Endothelial cell (in vitro differentiated cells): ENCODE measurements at regions not wholly inside any gene's neighbourhood (a gene's known extent, or its start where the extent isn't known, plus 50 kb on each side); places are given as distances from the start of the nearest gene placed in this dataset.

Experiments
- DNase-seq: peaks from one replicate; pipeline ENCODE4 v3.0.0; 2021; ENCODE audit warnings: low spot score
- H3K27ac Mint-ChIP-seq: one replicate; pipeline ENCODE4 v1.8.0; 2021; ENCODE audit warnings: mixed read lengths, inconsistent platforms; ENCODE audit not compliant: unreplicated experiment
- H3K27me3 Mint-ChIP-seq: one replicate; pipeline ENCODE4 v1.8.0; 2021; ENCODE audit warnings: mild to moderate bottlenecking, moderate library complexity, mixed read lengths, inconsistent platforms; ENCODE audit not compliant: unreplicated experiment
- H3K36me3 Mint-ChIP-seq: one replicate; pipeline ENCODE4 v1.8.0; 2021; ENCODE audit warnings: mild to moderate bottlenecking, low read depth, mixed read lengths, inconsistent platforms; ENCODE audit not compliant: unreplicated experiment
- H3K4me1 Mint-ChIP-seq: one replicate; pipeline ENCODE4 v1.8.0; 2021; ENCODE audit warnings: mild to moderate bottlenecking, mixed read lengths, inconsistent platforms; ENCODE audit not compliant: unreplicated experiment
- H3K4me3 Mint-ChIP-seq: one replicate; pipeline ENCODE4 v1.8.0; 2021; ENCODE audit warnings: mild to moderate bottlenecking, mixed read lengths, inconsistent platforms; ENCODE audit not compliant: unreplicated experiment
- H3K9me3 Mint-ChIP-seq: one replicate; pipeline ENCODE4 v1.8.0; 2021; ENCODE audit warnings: mixed read lengths, inconsistent platforms; ENCODE audit not compliant: unreplicated experiment
- CTCF ChIP-seq: fragments of 200-600 bp; sonication (generic); IDR thresholded peaks from one replicate; pipeline ENCODE4 v1.5.0; 2021; ENCODE audit warnings: antibody characterized with exemption; ENCODE audit not compliant: unreplicated experiment

- Mint-ChIP-seq H3K4me1 (no peaks in the 10 kb centered on the region), H3K27me3 (no peaks in the 10 kb centered on the region), H3K36me3 (no peaks in the 10 kb centered on the region), H3K4me3 (no peak overlapping the region), H3K9me3 (no peaks in the 10 kb centered on the region), H3K27ac (no peak overlapping the region)
- no peak for TF ChIP-seq CTCF
- no peak for DNase-seq
Measured at GRCh38 chrX:128599632-128600031, 547.4 kb upstream of the ACTRT1 start.

GRCh38 chrX:128582036-128582435 lies 529.8 kb upstream of the ACTRT1 start:
- no peaks in the 10 kb centered on the region for H3K4me1 Mint-ChIP-seq
- DNase-seq: no peak
- TF ChIP-seq CTCF: no peak
- no peaks in the 10 kb centered on the region for H3K27me3 Mint-ChIP-seq
- H3K27ac Mint-ChIP-seq: no peak overlapping the region
- H3K36me3 Mint-ChIP-seq: no peaks in the 10 kb centered on the region
- no peaks in the 10 kb centered on the region for H3K9me3 Mint-ChIP-seq
- H3K4me3 Mint-ChIP-seq: no peak overlapping the region

GRCh38 chrX:128581615-128582014 lies 529.4 kb upstream of the ACTRT1 start:
- no peaks in the 10 kb centered on the region for H3K36me3 Mint-ChIP-seq
- no peaks in the 10 kb centered on the region for H3K9me3 Mint-ChIP-seq
- DNase-seq: no peak
- H3K27ac Mint-ChIP-seq: no peak overlapping the region
- no peak overlapping the region for H3K4me3 Mint-ChIP-seq
- no peak for TF ChIP-seq CTCF
- H3K4me1 Mint-ChIP-seq: no peaks in the 10 kb centered on the region
- no peaks in the 10 kb centered on the region for H3K27me3 Mint-ChIP-seq

- Mint-ChIP-seq H3K36me3 (no peaks in the 10 kb centered on the region), H3K27ac (no peak overlapping the region), H3K4me1 (no peaks in the 10 kb centered on the region), H3K4me3 (no peak overlapping the region), H3K9me3 (no peaks in the 10 kb centered on the region), H3K27me3 (no peaks in the 10 kb centered on the region)
- no peak for TF ChIP-seq CTCF
- DNase-seq: no peak
Measured at GRCh38 chrX:128543114-128543513, 490.9 kb upstream of the ACTRT1 start.

- Mint-ChIP-seq H3K4me1 (no peaks in the 10 kb centered on the region), H3K27me3 (no peaks in the 10 kb centered on the region), H3K4me3 (no peak overlapping the region), H3K27ac (no peak overlapping the region), H3K9me3 (no peaks in the 10 kb centered on the region), H3K36me3 (no peaks in the 10 kb centered on the region)
- peak; percentile 3 for DNase-seq
- no peak for TF ChIP-seq CTCF
Measured at GRCh38 chrX:128518508-128518907, 466.3 kb upstream of the ACTRT1 start.
